ENCODE measurements at regions not wholly inside any gene's neighbourhood (a gene's known extent, or its start where the extent isn't known, plus 50 kb on each side); places are given as distances from the start of the nearest gene placed in this dataset.

- TF ChIP-seq, protein P1, sequence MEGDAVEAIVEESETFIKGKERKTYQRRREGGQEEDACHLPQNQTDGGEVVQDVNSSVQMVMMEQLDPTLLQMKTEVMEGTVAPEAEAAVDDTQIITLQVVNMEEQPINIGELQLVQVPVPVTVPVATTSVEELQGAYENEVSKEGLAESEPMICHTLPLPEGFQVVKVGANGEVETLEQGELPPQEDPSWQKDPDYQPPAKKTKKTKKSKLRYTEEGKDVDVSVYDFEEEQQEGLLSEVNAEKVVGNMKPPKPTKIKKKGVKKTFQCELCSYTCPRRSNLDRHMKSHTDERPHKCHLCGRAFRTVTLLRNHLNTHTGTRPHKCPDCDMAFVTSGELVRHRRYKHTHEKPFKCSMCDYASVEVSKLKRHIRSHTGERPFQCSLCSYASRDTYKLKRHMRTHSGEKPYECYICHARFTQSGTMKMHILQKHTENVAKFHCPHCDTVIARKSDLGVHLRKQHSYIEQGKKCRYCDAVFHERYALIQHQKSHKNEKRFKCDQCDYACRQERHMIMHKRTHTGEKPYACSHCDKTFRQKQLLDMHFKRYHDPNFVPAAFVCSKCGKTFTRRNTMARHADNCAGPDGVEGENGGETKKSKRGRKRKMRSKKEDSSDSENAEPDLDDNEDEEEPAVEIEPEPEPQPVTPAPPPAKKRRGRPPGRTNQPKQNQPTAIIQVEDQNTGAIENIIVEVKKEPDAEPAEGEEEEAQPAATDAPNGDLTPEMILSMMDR (conservative IDR thresholded peaks at IDR 0.05 in 1 of 2, IDR thresholded peaks at IDR 0.05 in 1 of 2; ENCODE audit: low read depth in 1 of 2, low read length in 2 of 2): no peak
- TF ChIP-seq EZH2 (IDR thresholded peaks at IDR 0.05; ENCODE audit: low read length, missing control alignments): no peak
Measured at GRCh38 chr15:87573534-87573933, 683.0 kb downstream of the NTRK3 start.
